GM19463 (cell line): ENCODE measurements at regions not wholly inside any gene's neighbourhood (a gene's known extent, or its start where the extent isn't known, plus 50 kb on each side); places are given as distances from the start of the nearest gene placed in this dataset.
"Not testable (repeated sequence)": the region's sequence is repeated elsewhere in the genome, so short reads cannot be mapped to it uniquely, and the experiment has no call there.

Experiments
- ATAC-seq: cut with Tn5 transposase; IDR thresholded peaks from one replicate; pipeline ENCODE4 v1.9.1; 2021; ENCODE audit warnings: mild to moderate bottlenecking, moderate library complexity; ENCODE audit not compliant: unreplicated experiment

GRCh38 chr9:3660936-3661335, 135.1 kb upstream of the RFX3 start:
- ATAC-seq: no peak

GRCh38 chr9:3659647-3660046, 133.8 kb upstream of the RFX3 start:
- ATAC-seq: no peak

GRCh38 chr9:3658964-3659363, 133.2 kb upstream of the RFX3 start:
- no peak for ATAC-seq

- ATAC-seq: no peak
Measured at GRCh38 chr9:3656224-3656623, 130.4 kb upstream of the RFX3 start.

GRCh38 chr9:3650994-3651622, 125.3 kb upstream of the RFX3 start:
- no peak for ATAC-seq

- ATAC-seq: no peak
Measured at GRCh38 chr9:3648722-3649246, 123.0 kb upstream of the RFX3 start.

- no peak for ATAC-seq
Measured at GRCh38 chr9:3648266-3648665, 122.5 kb upstream of the RFX3 start.

- ATAC-seq: no peak
Measured at GRCh38 chr9:3647652-3648051, 121.9 kb upstream of the RFX3 start.

- ATAC-seq: no peak
Measured at GRCh38 chr9:3646226-3646625, 120.4 kb upstream of the RFX3 start.

- not testable (repeated sequence) for ATAC-seq
Measured at GRCh38 chr9:3642075-3642474, 116.3 kb upstream of the RFX3 start.

GRCh38 chr9:3629495-3629894, 103.7 kb upstream of the RFX3 start:
- no peak for ATAC-seq

GRCh38 chr9:3628239-3628638, 102.4 kb upstream of the RFX3 start:
- no peak for ATAC-seq

- peak; percentile 79 for ATAC-seq
Measured at GRCh38 chr9:3608011-3608410, 82.2 kb upstream of the RFX3 start.

- ATAC-seq: no peak
Measured at GRCh38 chr9:3600672-3601071, 74.9 kb upstream of the RFX3 start.

GRCh38 chr9:3597792-3598191, 72.0 kb upstream of the RFX3 start:
- no peak for ATAC-seq

- ATAC-seq: no peak
Measured at GRCh38 chr9:3586066-3586465, 60.3 kb upstream of the RFX3 start.

GRCh38 chr9:3585606-3586005, 59.8 kb upstream of the RFX3 start:
- no peak for ATAC-seq

GRCh38 chr9:3578786-3579185, 53.0 kb upstream of the RFX3 start:
- ATAC-seq: no peak

- ATAC-seq: no peak
Measured at GRCh38 chr9:3576328-3576727, 50.5 kb upstream of the RFX3 start.

GRCh38 chr9:3575821-3576220, 50.0 kb upstream of the RFX3 start:
- no peak for ATAC-seq
